ENCODE measurements at regions not wholly inside any gene's neighbourhood (a gene's known extent, or its start where the extent isn't known, plus 50 kb on each side); places are given as distances from the start of the nearest gene placed in this dataset.

- Histone ChIP-seq H2BK20ac (ENCODE audit: low read length) (no peak overlapping the region), H4K20me1 (replicated peaks in 1 of 2; ENCODE audit: control insufficient read depth in 1 of 2, insufficient read depth in 2 of 2, low read length in 2 of 2) (no peaks in the 10 kb centered on the region), H2BK12ac (ENCODE audit: low read depth, low read length) (no peak overlapping the region), H3K23me2 (ENCODE audit: low read depth, low read length) (no peaks in the 10 kb centered on the region), H3K36me3 (ENCODE audit: control insufficient read depth in 2 of 4, insufficient read depth in 4 of 4, low read length in 3 of 4) (no peaks in the 10 kb centered on the region), H3K9ac (replicated peaks in 1 of 4; ENCODE audit: extremely low read depth in 1 of 4, low read depth in 3 of 4, low read length in 3 of 4) (no peak overlapping the region), H3K79me2 (ENCODE audit: control insufficient read depth in 1 of 2, insufficient read depth in 2 of 2, low read length in 2 of 2) (no peaks in the 10 kb centered on the region), H3K4me1 (replicated peaks in 1 of 4; ENCODE audit: control insufficient read depth in 3 of 4, insufficient read depth in 4 of 4, low read length in 3 of 4) (0 out of 7 replicates have a peak, but pooled peaks cover 0 to 2% (median 0%) of the 10 kb centered on the region in 4 experiments), H3K27me3 (replicated peaks in 1 of 4; ENCODE audit: control insufficient read depth in 3 of 4, extremely low read depth in 1 of 4, insufficient read depth in 3 of 4, low read length in 3 of 4) (no peaks in the 10 kb centered on the region), H2BK15ac (ENCODE audit: low read length) (no peak overlapping the region), H3K4ac (replicated peaks; ENCODE audit: insufficient read length, low read depth, low read length) (no peak overlapping the region), H2AK5ac (ENCODE audit: low read depth, low read length) (no peak overlapping the region), H3K27ac (ENCODE audit: low read depth, low read length) (no peak overlapping the region), H4K8ac (ENCODE audit: extremely low read depth, insufficient read depth, low read length) (no peak overlapping the region), H3K9me3 (ENCODE audit: insufficient read depth in 2 of 2, low read depth in 1 of 2, low read length in 1 of 2) (no peaks in the 10 kb centered on the region), H2AFZ (ENCODE audit: low read length) (peak overlapping the region; percentile 46; the same call in 1 of the 2 replicates), H3K18ac (ENCODE audit: extremely low read depth, low read length) (no peak overlapping the region), H4K91ac (replicated peaks; ENCODE audit: insufficient read length, low read length) (no peak overlapping the region), H3K4me3 (ENCODE audit: extremely low read depth in 1 of 4, insufficient read depth in 2 of 4, low read depth in 3 of 4, low read length in 4 of 4) (no peak overlapping the region), H2BK5ac (ENCODE audit: low read depth, low read length) (no peak overlapping the region), H4K5ac (ENCODE audit: insufficient read length, low read depth, low read length) (no peak overlapping the region), H3K4me2 (ENCODE audit: insufficient read depth in 1 of 2, low read depth in 2 of 2, low read length in 2 of 2) (no peak overlapping the region), H3K79me1 (ENCODE audit: low read depth, low read length) (no peaks in the 10 kb centered on the region), H3K56ac (replicated peaks; ENCODE audit: insufficient read length, low read depth, low read length) (no peak overlapping the region), H3K14ac (ENCODE audit: insufficient read length) (no peak overlapping the region), H3K23ac (ENCODE audit: insufficient read length) (no peak overlapping the region), H2BK120ac (replicated peaks; ENCODE audit: low read depth, low read length) (no peak overlapping the region)
- FAIRE-seq = no peak
- POLR2A ChIA-PET (ENCODE audit: partially characterized antibody) = no interaction called here
- no peak for DNase-seq (ENCODE audit: low read depth in 1 of 2, low spot score in 2 of 2)
- CTCF ChIA-PET (ENCODE audit: partially characterized antibody) = interaction anchor here (0.9 to 2.0 kb wide), 4 partner anchors 9 to 319 kb away, joined by 3 to 12 read pairs (median 6); no protein-coding TSS in a partner anchor
- WGBS, 2 experiments (ENCODE audit: extremely low coverage in 1 of 2, insufficient coverage in 1 of 2, insufficient read length in 1 of 2, insufficient replicate concordance in 2 of 2, low coverage in 1 of 2, low lambda C conversion rate in 2 of 2, missing lambda C conversion rate in 1 of 2) = 82% methylated on average over 2 of the region's 2 CpGs; no CpG with 5 or more reads in 1 of the 2 experiments
- TF ChIP-seq ATF2 (IDR thresholded peaks at IDR 0.05; ENCODE audit: low read length) (no peak), POLR2AphosphoS5 (IDR thresholded peaks at IDR 0.05; ENCODE audit: low read depth, low read length) (no peak), MAFK (IDR thresholded peaks at IDR 0.05; ENCODE audit: low read depth, low read length) (no peak), CEBPB (IDR thresholded peaks at IDR 0.05; ENCODE audit: low read depth, low read length) (no peak), POU5F1 (IDR thresholded peaks at IDR 0.05; ENCODE audit: low read depth, low read length) (no peak), BCL11A (IDR thresholded peaks at IDR 0.05; ENCODE audit: low read depth in 2 of 2, low read length in 2 of 2) (no peak), NANOG (IDR thresholded peaks at IDR 0.05; ENCODE audit: insufficient read depth, low read depth, low read length, poor library complexity, severe bottlenecking) (no peak), TAF7 (optimal IDR thresholded peaks at IDR 0.05; ENCODE audit: borderline replicate concordance, low read depth, low read length) (no peak)
Observed at GRCh38 chr13:100809129-100809390, 134.5 kb upstream of the TMTC4 start.
